Central memory CD4-positive, alpha-beta T cell (primary cell): ENCODE measurements at regions not wholly inside any gene's neighbourhood (a gene's known extent, or its start where the extent isn't known, plus 50 kb on each side); places are given as distances from the start of the nearest gene placed in this dataset.
"Not testable (repeated sequence)": the region's sequence is repeated elsewhere in the genome, so short reads cannot be mapped to it uniquely, and the experiment has no call there.

Source experiments
- DNase-seq: peaks from one replicate; pipeline ENCODE4 v3.0.0; 2022

DNA sequence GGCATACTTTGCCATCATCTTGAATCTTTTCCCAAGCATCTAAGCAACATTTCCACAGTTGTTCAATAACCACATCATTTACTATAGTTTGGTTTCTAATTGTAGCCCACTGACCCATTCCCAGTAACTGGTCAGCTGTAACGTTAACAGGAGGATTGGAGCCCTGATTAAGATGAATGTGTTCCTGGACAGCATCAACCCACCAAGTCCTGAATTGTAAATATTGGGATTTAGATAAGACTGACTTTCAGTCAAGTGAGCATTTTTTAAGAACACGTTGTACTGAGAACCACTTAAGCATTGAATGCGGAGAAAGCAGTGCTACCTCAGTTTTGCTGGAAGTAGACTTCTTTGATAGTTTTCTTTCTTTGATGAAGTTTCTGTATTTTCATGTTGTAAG is 53.3 kb upstream of the ARL4D start:
- DNase-seq: not testable (repeated sequence)

GRCh38 chr17:43344685-43345084 is 54.1 kb upstream of the ARL4D start:
- DNase-seq: no peak

DNA sequence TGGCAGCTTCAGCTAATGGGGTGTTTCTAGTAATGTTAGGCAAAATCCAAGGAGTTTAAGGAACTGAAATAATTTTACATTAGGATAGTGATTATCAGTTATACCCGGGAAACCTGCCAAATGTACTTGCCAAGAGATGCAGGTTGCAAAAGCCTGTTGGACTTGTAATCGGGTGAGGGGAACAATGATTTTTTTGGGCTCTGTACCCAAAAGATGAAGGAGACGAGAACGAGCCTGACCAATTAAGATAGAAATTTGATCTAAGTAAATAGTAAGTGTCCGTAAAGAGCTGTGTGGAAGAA is 56.3 kb upstream of the ARL4D start:
- DNase-seq: no peak

GRCh38 chr17:43341715-43342588 is 56.8 kb upstream of the ARL4D start:
- DNase-seq: no peak

DNA sequence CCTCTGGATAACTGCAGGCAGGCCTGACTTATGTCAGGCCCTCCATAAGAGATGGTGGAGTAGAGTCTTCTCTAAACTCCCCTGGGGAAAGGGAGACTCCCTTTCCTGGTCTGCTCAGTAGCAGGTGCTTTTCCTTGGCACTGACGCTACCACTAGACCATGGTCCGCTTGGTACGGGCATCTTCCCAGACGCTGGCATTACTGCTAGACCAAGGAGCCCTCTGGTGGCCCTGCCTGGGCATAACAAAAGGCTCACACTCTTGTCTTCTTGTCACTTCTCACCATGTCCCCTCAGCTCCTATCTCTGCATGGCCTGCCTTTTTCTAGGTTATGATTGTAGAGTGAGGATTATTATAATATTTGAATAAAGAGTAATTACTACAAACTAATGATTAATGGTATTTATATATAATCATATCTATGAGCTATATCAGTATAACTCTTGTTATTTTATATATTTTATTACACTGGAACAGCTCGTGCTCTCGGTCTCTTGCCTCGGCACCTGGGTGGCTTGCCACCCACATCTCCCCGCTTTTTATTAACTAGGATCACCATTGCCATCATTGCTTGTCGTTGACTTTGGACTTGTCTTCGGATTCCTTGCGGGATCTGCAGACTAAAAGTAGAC is 59.8 kb upstream of the ARL4D start:
- peak; percentile 45 for DNase-seq

DNA sequence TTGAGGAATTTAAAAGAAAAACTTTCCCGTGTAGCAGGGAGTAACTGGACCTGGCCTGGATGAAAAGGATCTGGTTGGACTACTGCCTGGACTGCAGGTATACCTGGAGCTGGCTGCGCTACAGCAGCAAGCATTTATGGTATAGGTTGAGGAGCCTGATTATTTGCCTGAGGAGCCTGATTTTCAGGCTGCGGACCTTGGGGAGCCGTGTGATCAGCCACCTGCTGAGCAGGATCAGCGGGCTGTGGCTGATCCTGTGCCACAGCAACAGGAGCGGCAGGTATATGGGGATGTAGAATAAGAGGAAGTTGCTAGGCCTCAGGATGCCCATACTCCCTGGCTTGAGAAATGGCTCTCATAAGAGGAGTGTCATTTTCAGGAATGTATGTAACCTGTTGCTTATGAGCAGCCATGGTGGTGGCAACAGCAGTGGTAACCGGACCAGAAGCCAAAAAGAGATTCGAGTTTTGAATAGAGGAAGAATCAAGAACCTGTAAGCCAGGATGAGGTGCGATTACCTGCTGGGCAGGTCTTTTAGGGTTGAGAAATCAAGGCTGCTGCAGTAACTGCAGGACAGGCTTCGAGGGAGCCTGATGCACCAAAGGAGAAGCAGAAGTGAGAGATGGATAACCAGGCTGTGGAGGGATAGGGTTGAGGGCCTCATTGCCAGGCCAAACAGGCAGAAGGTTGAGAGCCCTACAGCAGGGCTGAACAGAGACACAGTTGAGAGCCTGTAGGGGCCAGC is 60.9 kb upstream of the ARL4D start:
- no peak for DNase-seq

- DNase-seq: no peak
Observed at GRCh38 chr17:43334738-43335402, 63.9 kb upstream of the ARL4D start.

GRCh38 chr17:43333433-43333943 is 65.3 kb upstream of the ARL4D start:
- DNase-seq: no peak

DNA sequence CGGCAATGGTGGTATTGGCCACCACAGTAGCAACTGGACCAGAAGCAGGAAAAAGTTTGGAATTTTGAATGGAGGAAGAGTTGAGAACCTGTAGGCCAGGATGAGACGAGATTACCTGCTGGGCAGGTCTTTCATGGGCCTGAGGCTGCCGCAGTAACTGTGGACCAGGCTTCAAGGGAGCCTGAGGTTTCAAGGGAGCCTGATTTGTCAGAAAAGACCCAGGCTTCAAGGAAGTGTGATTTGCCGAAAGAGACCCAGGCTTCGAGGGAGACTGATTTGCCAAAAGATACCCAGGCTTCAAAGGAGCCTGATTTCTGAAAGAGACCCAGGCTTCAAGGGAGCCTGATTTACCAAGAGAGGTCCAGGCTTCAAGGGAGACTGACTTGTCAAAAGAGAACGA is 66.6 kb upstream of the ARL4D start:
- no peak for DNase-seq

DNA sequence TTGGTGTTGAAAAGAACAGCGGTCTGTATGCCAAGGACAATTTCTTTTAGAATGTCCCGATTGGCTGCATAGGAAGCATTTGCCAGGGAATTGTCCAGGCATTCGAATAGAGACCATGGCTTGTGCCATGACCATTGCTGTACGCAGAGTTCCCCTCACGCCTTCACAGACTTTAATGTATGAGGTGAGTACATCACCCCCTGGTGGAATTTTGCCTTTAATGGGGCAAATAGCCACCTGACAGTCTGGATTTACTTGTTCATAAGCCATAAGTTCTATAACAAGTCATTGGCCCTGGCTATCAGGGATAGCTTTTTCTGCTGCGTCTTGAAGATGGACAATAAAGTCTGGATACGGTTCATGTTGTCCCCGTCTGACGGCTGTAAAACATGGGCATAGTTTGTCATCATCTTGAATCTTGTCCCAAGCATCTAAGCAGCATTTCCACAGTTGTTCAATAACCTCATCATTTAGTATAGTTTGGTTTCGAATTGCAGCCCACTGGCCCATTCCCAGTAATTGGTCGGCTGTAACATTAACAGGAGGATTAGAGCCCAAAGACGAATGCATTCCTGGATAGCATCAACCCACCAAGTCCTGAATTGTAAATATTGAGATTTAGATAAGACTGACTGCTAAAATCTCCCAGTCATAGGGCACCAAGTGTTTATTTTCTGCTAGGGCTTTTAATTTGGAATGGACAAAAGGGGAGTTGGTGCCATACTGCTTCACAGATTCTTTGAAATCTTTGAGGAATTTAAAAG is 67.7 kb upstream of the ARL4D start:
- no peak for DNase-seq

DNA sequence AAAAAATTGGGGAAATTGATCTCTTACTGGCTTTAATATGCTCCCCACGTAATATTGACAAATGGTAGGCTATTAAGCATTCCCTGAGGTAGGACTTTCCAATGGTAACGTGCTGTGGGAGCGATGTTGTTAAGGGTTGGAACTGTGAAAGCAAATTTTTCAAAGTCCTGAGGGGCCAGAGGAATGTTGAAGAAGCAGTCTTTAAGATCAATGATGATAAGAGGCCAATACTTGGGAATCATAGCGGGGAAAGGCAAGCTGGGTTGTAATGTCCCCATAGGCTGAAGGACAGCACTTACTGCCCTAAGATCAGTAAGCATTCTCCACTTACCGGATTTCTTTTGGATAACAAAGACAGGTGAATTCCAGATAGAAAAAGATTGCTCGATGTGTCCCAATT is 69.6 kb upstream of the ARL4D start:
- no peak for DNase-seq

- DNase-seq: no peak
Observed at GRCh38 chr17:43328650-43329049, 70.1 kb upstream of the ARL4D start.

- DNase-seq: no peak
Observed at GRCh38 chr17:43327834-43328420, 70.9 kb upstream of the ARL4D start.

GRCh38 chr17:43327421-43327820 is 71.4 kb upstream of the ARL4D start:
- DNase-seq: no peak

GRCh38 chr17:43326490-43327275 is 72.1 kb upstream of the ARL4D start:
- no peak for DNase-seq

- DNase-seq: no peak
Observed at GRCh38 chr17:43324205-43324893, 74.4 kb upstream of the ARL4D start.

- no peak for DNase-seq
Observed at GRCh38 chr17:43319293-43320124, 79.3 kb upstream of the ARL4D start.

DNA sequence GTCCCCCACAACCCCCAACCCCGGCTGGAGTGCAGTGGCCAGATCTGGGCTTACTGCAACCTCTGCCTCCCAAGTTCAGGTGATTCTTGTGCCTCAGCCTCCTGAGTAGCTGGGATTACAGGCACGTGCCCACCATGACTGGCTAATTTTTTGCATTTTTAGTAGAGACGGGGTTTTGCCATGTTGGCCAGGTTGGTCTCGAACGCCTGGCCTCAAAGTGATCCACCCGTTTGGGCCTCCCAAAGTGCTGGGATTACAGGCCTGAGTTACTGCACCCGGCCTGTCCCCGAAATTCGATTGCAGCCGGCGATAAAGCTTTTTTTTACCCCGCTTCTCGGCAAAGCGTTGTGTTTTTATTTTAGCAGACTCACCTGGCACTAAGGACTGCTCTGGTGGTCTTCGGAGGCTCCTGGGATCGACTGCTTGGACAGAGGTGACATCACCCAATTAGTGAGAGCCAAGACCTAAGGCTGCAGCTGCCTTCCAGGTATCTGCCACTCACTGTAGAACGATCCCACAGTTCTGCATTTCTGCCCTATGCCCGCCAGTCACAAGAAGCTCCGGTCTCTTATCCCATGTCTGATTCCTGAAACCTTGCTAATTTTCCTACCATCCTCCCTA is 82.2 kb upstream of the ARL4D start:
- DNase-seq: peak; percentile 27
